ENCODE measurements at regions not wholly inside any gene's neighbourhood (a gene's known extent, or its start where the extent isn't known, plus 50 kb on each side); places are given as distances from the start of the nearest gene placed in this dataset.

- Histone ChIP-seq H3K79me2 (ENCODE audit: insufficient read depth, low read length) (no peaks in the 10 kb centered on the region), H3K4me2 (ENCODE audit: low read length) (no peak overlapping the region), H4K20me1 (ENCODE audit: insufficient read depth) (no peaks in the 10 kb centered on the region), H3K36me3 (ENCODE audit: control insufficient read depth in 1 of 2, insufficient read depth in 2 of 2, low read length in 2 of 2) (no peaks in the 10 kb centered on the region), H3K27ac (ENCODE audit: low read depth, low read length) (no peak overlapping the region), H3K4me3 (replicated peaks in 1 of 2; ENCODE audit: low read depth in 1 of 2, low read length in 2 of 2) (no peak overlapping the region), H3K9ac (ENCODE audit: low read length) (no peak overlapping the region), H3K9me3 (ENCODE audit: control insufficient read depth in 1 of 2, insufficient read depth in 1 of 2, low read depth in 1 of 2, low read length in 2 of 2) (peaks cover 12 to 15% of the 10 kb centered on the region in 2 experiments; a peak in 2 of 4 replicates), H3K9me2 (ENCODE audit: insufficient read depth) (no peaks in the 10 kb centered on the region), H2AFZ (ENCODE audit: low read depth, low read length, poor library complexity, severe bottlenecking) (no peak overlapping the region), H3K27me3 (ENCODE audit: insufficient read depth, low read length) (no peaks in the 10 kb centered on the region), H3K4me1 (ENCODE audit: control insufficient read depth in 1 of 2, insufficient read depth in 2 of 2, low read length in 2 of 2) (no peaks in the 10 kb centered on the region)
- RAD21 ChIA-PET (ENCODE audit: low non-redundant PET in 1 of 2, low total read pairs in 2 of 2, uncharacterized antibody in 2 of 2, unreplicated experiment in 2 of 2) = no interaction called here
- ATAC-seq (no peak), DNase-seq (ENCODE audit: low read depth, low spot score) (no peak)
- CTCF ChIA-PET = no interaction called here
- BruUV-seq (replicated peaks) = no TSS peak
- intact Hi-C loops (cut with micrococcal nuclease) = no loop called here
- no peak for TF ChIP-seq EGR1 (IDR thresholded peaks at IDR 0.05; ENCODE audit: low read depth)
- no peak for TF ChIP-seq ZFX (IDR thresholded peaks at IDR 0.05)
- TF ChIP-seq ATF3 (IDR thresholded peaks at IDR 0.05) = no peak
- no peak for TF ChIP-seq MAX (IDR thresholded peaks at IDR 0.05)
- no peak for TF ChIP-seq YY1 (IDR thresholded peaks at IDR 0.05; ENCODE audit: extremely low read depth, insufficient replicate concordance, low read depth, low read length)
- TF ChIP-seq FOSL1 (IDR thresholded peaks at IDR 0.05; ENCODE audit: low read depth) = no peak
- no peak for TF ChIP-seq CEBPB (IDR thresholded peaks at IDR 0.05; ENCODE audit: low read depth)
- TF ChIP-seq ZNF274 (IDR thresholded peaks at IDR 0.05; ENCODE audit: low read depth, low read length) = no peak
- TF ChIP-seq JUND (IDR thresholded peaks at IDR 0.05) = no peak
- TF ChIP-seq TCF7L2 (IDR thresholded peaks at IDR 0.05; ENCODE audit: borderline replicate concordance, extremely low read depth, insufficient read depth, insufficient read length) = no peak
- no peak for TF ChIP-seq ZBTB33 (IDR thresholded peaks at IDR 0.05; ENCODE audit: extremely low read depth, insufficient replicate concordance, low read length)
- TF ChIP-seq, protein P1, sequence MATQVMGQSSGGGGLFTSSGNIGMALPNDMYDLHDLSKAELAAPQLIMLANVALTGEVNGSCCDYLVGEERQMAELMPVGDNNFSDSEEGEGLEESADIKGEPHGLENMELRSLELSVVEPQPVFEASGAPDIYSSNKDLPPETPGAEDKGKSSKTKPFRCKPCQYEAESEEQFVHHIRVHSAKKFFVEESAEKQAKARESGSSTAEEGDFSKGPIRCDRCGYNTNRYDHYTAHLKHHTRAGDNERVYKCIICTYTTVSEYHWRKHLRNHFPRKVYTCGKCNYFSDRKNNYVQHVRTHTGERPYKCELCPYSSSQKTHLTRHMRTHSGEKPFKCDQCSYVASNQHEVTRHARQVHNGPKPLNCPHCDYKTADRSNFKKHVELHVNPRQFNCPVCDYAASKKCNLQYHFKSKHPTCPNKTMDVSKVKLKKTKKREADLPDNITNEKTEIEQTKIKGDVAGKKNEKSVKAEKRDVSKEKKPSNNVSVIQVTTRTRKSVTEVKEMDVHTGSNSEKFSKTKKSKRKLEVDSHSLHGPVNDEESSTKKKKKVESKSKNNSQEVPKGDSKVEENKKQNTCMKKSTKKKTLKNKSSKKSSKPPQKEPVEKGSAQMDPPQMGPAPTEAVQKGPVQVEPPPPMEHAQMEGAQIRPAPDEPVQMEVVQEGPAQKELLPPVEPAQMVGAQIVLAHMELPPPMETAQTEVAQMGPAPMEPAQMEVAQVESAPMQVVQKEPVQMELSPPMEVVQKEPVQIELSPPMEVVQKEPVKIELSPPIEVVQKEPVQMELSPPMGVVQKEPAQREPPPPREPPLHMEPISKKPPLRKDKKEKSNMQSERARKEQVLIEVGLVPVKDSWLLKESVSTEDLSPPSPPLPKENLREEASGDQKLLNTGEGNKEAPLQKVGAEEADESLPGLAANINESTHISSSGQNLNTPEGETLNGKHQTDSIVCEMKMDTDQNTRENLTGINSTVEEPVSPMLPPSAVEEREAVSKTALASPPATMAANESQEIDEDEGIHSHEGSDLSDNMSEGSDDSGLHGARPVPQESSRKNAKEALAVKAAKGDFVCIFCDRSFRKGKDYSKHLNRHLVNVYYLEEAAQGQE (IDR thresholded peaks at IDR 0.05; ENCODE audit: low read depth) = no peak
- TF ChIP-seq CBX3 (IDR thresholded peaks at IDR 0.05; ENCODE audit: low read depth) = no peak
- TF ChIP-seq ELF1 (IDR thresholded peaks at IDR 0.05; ENCODE audit: borderline replicate concordance, low read depth) = no peak
- no peak for TF ChIP-seq POLR2A (IDR thresholded peaks at IDR 0.05; ENCODE audit: borderline replicate concordance, extremely low read depth, insufficient read depth, insufficient read length)
- no peak for TF ChIP-seq POLR2AphosphoS5 (IDR thresholded peaks at IDR 0.05; ENCODE audit: low read depth, low read length)
- TF ChIP-seq EZH2 (IDR thresholded peaks at IDR 0.05) = no peak
- no peak for TF ChIP-seq CTCF (IDR thresholded peaks at IDR 0.05 in 2 of 3, conservative IDR thresholded peaks at IDR 0.05 in 1 of 3; ENCODE audit: borderline replicate concordance in 1 of 3, insufficient read depth in 1 of 3, low read depth in 2 of 3, low read length in 2 of 3)
- POLR2A ChIA-PET = no interaction called here
These were observed 387.3 kb upstream of the EPHA7 start for GRCh38 chr6:93806409-93807270.

All from HCT116 (cell line).